Mesenchymal stem cell (in vitro differentiated cells and primary cell): ENCODE measurements at regions not wholly inside any gene's neighbourhood (a gene's known extent, or its start where the extent isn't known, plus 50 kb on each side); places are given as distances from the start of the nearest gene placed in this dataset.

Experiments used
- DNase-seq: peaks from one replicate; pipeline ENCODE4 v3.0.0-alpha.2; 2013
- H2AFZ ChIP-seq: one replicate; pipeline ENCODE4 v1.6.1; 2013; ENCODE audit warnings: low read depth, mild to moderate bottlenecking, control low read depth, inconsistent platforms, low read length, moderate library complexity
- H2AK5ac ChIP-seq: 2 replicates; pipeline ENCODE4 v1.6.1; 2013; ENCODE audit warnings: low read length, moderate library complexity, mild to moderate bottlenecking, inconsistent platforms; ENCODE audit not compliant: severe bottlenecking
- H2BK120ac ChIP-seq: one replicate; pipeline ENCODE4 v1.6.1; 2013; ENCODE audit warnings: low read depth, mild to moderate bottlenecking, inconsistent platforms, low read length, moderate library complexity
- H2BK12ac ChIP-seq, 2 experiments: one replicate each; pipeline ENCODE4 v1.6.1; 2013; ENCODE audit warnings: inconsistent platforms in 2 of 2, low read length in 2 of 2, mild to moderate bottlenecking in 2 of 2, moderate library complexity in 2 of 2, control low read depth in 1 of 2
- H2BK15ac ChIP-seq: one replicate; pipeline ENCODE4 v1.6.1; 2013; ENCODE audit warnings: mild to moderate bottlenecking, low read depth, inconsistent platforms; ENCODE audit not compliant: poor library complexity, severe bottlenecking
- H2BK5ac ChIP-seq: 2 replicates; pipeline ENCODE4 v1.6.1; 2013; ENCODE audit warnings: low read depth, mild to moderate bottlenecking, low read length, control low read depth, inconsistent platforms; ENCODE audit not compliant: poor library complexity, severe bottlenecking
- H3K14ac ChIP-seq, 2 experiments: one replicate each; pipeline ENCODE4 v1.6.1; 2013; ENCODE audit warnings: inconsistent platforms in 2 of 2, low read length in 2 of 2, control low read depth in 1 of 2, mild to moderate bottlenecking in 1 of 2, moderate library complexity in 1 of 2
- H3K18ac ChIP-seq, 2 experiments: one replicate each; pipeline ENCODE4 v1.6.1; 2013; ENCODE audit warnings: inconsistent platforms in 2 of 2, low read length in 2 of 2, control low read depth in 1 of 2, low read depth in 1 of 2, mild to moderate bottlenecking in 1 of 2
- H3K23ac ChIP-seq, 2 experiments: one replicate each; pipeline ENCODE4 v1.6.1; 2013; ENCODE audit warnings: inconsistent platforms in 2 of 2, low read length in 2 of 2, mild to moderate bottlenecking in 2 of 2, moderate library complexity in 2 of 2, control low read depth in 1 of 2
- H3K27ac ChIP-seq: 2 replicates; pipeline ENCODE4 v1.5.1; 2013; ENCODE audit warnings: mild to moderate bottlenecking, moderate library complexity, low read length, control low read depth, inconsistent platforms; ENCODE audit not compliant: poor library complexity, severe bottlenecking
- H3K27me3 ChIP-seq, 2 experiments: 2 replicates each; pipeline versions ENCODE4 v1.6.1 to v1.7.0; 2013; ENCODE audit warnings: low read length in 2 of 2, mild to moderate bottlenecking in 2 of 2, moderate library complexity in 2 of 2, control low read depth in 1 of 2, inconsistent platforms in 1 of 2; ENCODE audit not compliant: control insufficient read depth in 1 of 2, insufficient read depth in 1 of 2
- H3K36me3 ChIP-seq, 2 experiments: 2 replicates each; pipeline versions ENCODE4 v1.6.1 to v1.7.0; 2013; ENCODE audit warnings: low read length in 2 of 2, control low read depth in 1 of 2, inconsistent platforms in 1 of 2, low read depth in 1 of 2, mild to moderate bottlenecking in 1 of 2; ENCODE audit not compliant: insufficient read depth in 2 of 2, control insufficient read depth in 1 of 2
- H3K4ac ChIP-seq, 2 experiments: one replicate each; pipeline ENCODE4 v1.6.1; 2013; ENCODE audit warnings: inconsistent platforms in 2 of 2, low read length in 2 of 2, mild to moderate bottlenecking in 2 of 2, moderate library complexity in 2 of 2, control low read depth in 1 of 2, low read depth in 1 of 2
- H3K4me1 ChIP-seq: 2 replicates; pipeline ENCODE4 v1.6.1; 2013; ENCODE audit warnings: low read depth, low read length, control low read depth; ENCODE audit not compliant: control insufficient read depth, insufficient read depth
- H3K4me2 ChIP-seq: 2 replicates; pipeline ENCODE4 v1.6.1; 2013; ENCODE audit warnings: low read length, mild to moderate bottlenecking, inconsistent platforms; ENCODE audit not compliant: poor library complexity, severe bottlenecking
- H3K4me3 ChIP-seq, 2 experiments: 2 replicates each; pipeline versions ENCODE4 v1.5.1 to v1.7.0; 2013; ENCODE audit warnings: low read length in 2 of 2, mild to moderate bottlenecking in 2 of 2, control low read depth in 1 of 2, low read depth in 1 of 2; ENCODE audit not compliant: insufficient read depth in 1 of 2
- H3K79me1 ChIP-seq: replicated peaks from 2 replicates; pipeline ENCODE4 v1.6.1; 2013; ENCODE audit warnings: mild to moderate bottlenecking, control low read depth, low read length, inconsistent platforms; ENCODE audit not compliant: poor library complexity, severe bottlenecking
- H3K9ac ChIP-seq: 2 replicates; pipeline ENCODE4 v1.7.0; 2013; ENCODE audit warnings: mild to moderate bottlenecking, low read length, moderate library complexity
- H3K9me3 ChIP-seq: 2 replicates; pipeline ENCODE4 v1.7.0; 2013; ENCODE audit warnings: mild to moderate bottlenecking, low read length; ENCODE audit not compliant: control insufficient read depth
- H4K8ac ChIP-seq: one replicate; pipeline ENCODE4 v1.6.1; 2013; ENCODE audit warnings: inconsistent platforms, mild to moderate bottlenecking, low read length, moderate library complexity
- H4K91ac ChIP-seq: one replicate; pipeline ENCODE4 v1.6.1; 2013; ENCODE audit warnings: mild to moderate bottlenecking, low read length, inconsistent platforms
- WGBS: methylation state at CpG from one replicate; pipeline ENCODE4 v1.1.7; 2013; ENCODE audit warnings: mixed read lengths; 5-methylcytosine and 5-hydroxymethylcytosine counted together

- H3K4me3 ChIP-seq, result no peak overlapping the region
- no peaks in the 10 kb centered on the region for H3K9me3 ChIP-seq
- no peak overlapping the region for H2BK12ac ChIP-seq
- H3K18ac ChIP-seq, result no peak overlapping the region
- H2BK120ac ChIP-seq, result no peak overlapping the region
- H3K36me3 ChIP-seq, result no peaks in the 10 kb centered on the region
- H3K4me1 ChIP-seq, result no peaks in the 10 kb centered on the region
- no peak overlapping the region for H2AFZ ChIP-seq
- H4K91ac ChIP-seq, result no peak overlapping the region
- no peak overlapping the region for H2BK5ac ChIP-seq
- no peak overlapping the region for H3K14ac ChIP-seq
- H2AK5ac ChIP-seq, result no peak overlapping the region
- no peak overlapping the region for H4K8ac ChIP-seq
- no peaks in the 10 kb centered on the region for H3K79me1 ChIP-seq
- 87% methylated on average over 1 of the region's 2 CpGs for WGBS
- H3K27me3 ChIP-seq, result no peaks in the 10 kb centered on the region
- no peak overlapping the region for H3K27ac ChIP-seq
- H3K4ac ChIP-seq, result no peak overlapping the region
- DNase-seq, result no peak
- H3K4me2 ChIP-seq, result no peak overlapping the region
- H2BK15ac ChIP-seq, result no peak overlapping the region
- H3K9ac ChIP-seq, result no peak overlapping the region
- H3K23ac ChIP-seq, result no peak overlapping the region
These were observed 444.3 kb downstream of the IPMK start for GRCh38 chr10:57823398-57823797.

- no peaks in the 10 kb centered on the region for H3K27me3 ChIP-seq
- no peaks in the 10 kb centered on the region for H3K9me3 ChIP-seq
- no peak overlapping the region for H3K27ac ChIP-seq
- no peak overlapping the region for H2AK5ac ChIP-seq
- no peak overlapping the region for H4K8ac ChIP-seq
- no peak overlapping the region for H3K4me2 ChIP-seq
- H3K14ac ChIP-seq, result no peak overlapping the region
- H4K91ac ChIP-seq, result no peak overlapping the region
- no peak overlapping the region for H2BK12ac ChIP-seq
- H3K79me1 ChIP-seq, result no peaks in the 10 kb centered on the region
- H2BK15ac ChIP-seq, result no peak overlapping the region
- no peak overlapping the region for H2AFZ ChIP-seq
- no peak overlapping the region for H3K18ac ChIP-seq
- H3K23ac ChIP-seq, result no peak overlapping the region
- no peak overlapping the region for H2BK120ac ChIP-seq
- H3K4ac ChIP-seq, result no peak overlapping the region
- H2BK5ac ChIP-seq, result no peak overlapping the region
- no peak for DNase-seq
- H3K4me1 ChIP-seq, result no peaks in the 10 kb centered on the region
- no peak overlapping the region for H3K9ac ChIP-seq
- no peak overlapping the region for H3K4me3 ChIP-seq
- no peaks in the 10 kb centered on the region for H3K36me3 ChIP-seq
These were observed 444.7 kb downstream of the IPMK start for GRCh38 chr10:57822965-57823364.

- no peaks in the 10 kb centered on the region for H3K79me1 ChIP-seq
- H4K8ac ChIP-seq, result no peak overlapping the region
- no peak overlapping the region for H2AFZ ChIP-seq
- WGBS, result 79% methylated on average over 1 of the region's 1 CpG
- no peak overlapping the region for H4K91ac ChIP-seq
- no peaks in the 10 kb centered on the region for H3K9me3 ChIP-seq
- no peak for DNase-seq
- no peak overlapping the region for H3K23ac ChIP-seq
- H2BK15ac ChIP-seq, result no peak overlapping the region
- H3K27me3 ChIP-seq, result no peaks in the 10 kb centered on the region
- no peak overlapping the region for H2BK5ac ChIP-seq
- H3K14ac ChIP-seq, result no peak overlapping the region
- no peak overlapping the region for H2AK5ac ChIP-seq
- H3K4me3 ChIP-seq, result no peak overlapping the region
- no peak overlapping the region for H3K18ac ChIP-seq
- H3K4me1 ChIP-seq, result no peaks in the 10 kb centered on the region
- no peak overlapping the region for H3K9ac ChIP-seq
- no peak overlapping the region for H3K27ac ChIP-seq
- no peak overlapping the region for H3K4ac ChIP-seq
- no peak overlapping the region for H2BK120ac ChIP-seq
- no peak overlapping the region for H2BK12ac ChIP-seq
- no peak overlapping the region for H3K4me2 ChIP-seq
- H3K36me3 ChIP-seq, result peaks cover 0 to 6% of the 10 kb centered on the region in 2 experiments
These were observed 449.2 kb downstream of the IPMK start for GRCh38 chr10:57818522-57818921.

GRCh38 chr10:57817741-57818140, 450.0 kb downstream of the IPMK start:
- Histone ChIP-seq H2AFZ (no peak overlapping the region), H3K4me2 (no peak overlapping the region), H3K27me3 (no peaks in the 10 kb centered on the region), H4K8ac (no peak overlapping the region), H3K4me3 (no peak overlapping the region), H3K14ac (no peak overlapping the region), H4K91ac (no peak overlapping the region), H2AK5ac (no peak overlapping the region), H3K27ac (no peak overlapping the region), H3K4ac (no peak overlapping the region), H3K79me1 (no peaks in the 10 kb centered on the region), H3K9ac (no peak overlapping the region), H3K9me3 (no peaks in the 10 kb centered on the region), H2BK15ac (no peak overlapping the region), H3K4me1 (no peaks in the 10 kb centered on the region), H3K23ac (no peak overlapping the region), H3K36me3 (peaks cover 0 to 6% of the 10 kb centered on the region in 2 experiments), H2BK120ac (no peak overlapping the region), H2BK12ac (no peak overlapping the region), H3K18ac (no peak overlapping the region), H2BK5ac (no peak overlapping the region)
- no peak for DNase-seq
- WGBS, result 58% methylated on average over 2 of the region's 2 CpGs
